MM.1S (cell line): ENCODE measurements at regions not wholly inside any gene's neighbourhood (a gene's known extent, or its start where the extent isn't known, plus 50 kb on each side); places are given as distances from the start of the nearest gene placed in this dataset.

Experiments used
- CTCF ChIP-seq: fragments of 300-600 bp; sonication (generic); IDR thresholded peaks from 2 replicates; pipeline ENCODE4 v1.5.1; 2016; ENCODE audit warnings: antibody characterized with exemption, low read length, mixed read lengths
- EZH2 ChIP-seq: fragments of 300-600 bp; sonication (generic); optimal IDR thresholded peaks from 2 replicates; pipeline ENCODE3; 2017; ENCODE audit warnings: low read depth, mild to moderate bottlenecking, antibody characterized with exemption, low read length, mixed read lengths

- TF ChIP-seq CTCF (no peak), EZH2 (no peak)
These were observed 196.5 kb upstream of the ATP11B start for GRCh38 chr3:182596676-182597410.
